H9 (cell line): ENCODE measurements at regions not wholly inside any gene's neighbourhood (a gene's known extent, or its start where the extent isn't known, plus 50 kb on each side); places are given as distances from the start of the nearest gene placed in this dataset.

Experiments used
- DNase-seq: peaks from one replicate; pipeline ENCODE4 v3.0.0-alpha.2; 2017
- H2AFZ ChIP-seq: one replicate; pipeline ENCODE4 v1.6.1; 2013; ENCODE audit warnings: mild to moderate bottlenecking, low read length, control low read depth, moderate library complexity
- H2AK5ac ChIP-seq: 2 replicates; pipeline ENCODE4 v1.6.1; 2013; ENCODE audit warnings: low read length, control low read depth, mixed read lengths; ENCODE audit not compliant: insufficient read length
- H2BK120ac ChIP-seq: one replicate; pipeline ENCODE4 v1.6.1; 2013; ENCODE audit warnings: low read depth, mild to moderate bottlenecking, low read length, control low read depth, inconsistent platforms; ENCODE audit not compliant: poor library complexity, severe bottlenecking
- H2BK12ac ChIP-seq: 2 replicates; pipeline ENCODE4 v1.6.1; 2013; ENCODE audit warnings: low read length, control low read depth, mixed read lengths, low read depth; ENCODE audit not compliant: insufficient read length
- H2BK15ac ChIP-seq: 2 replicates; pipeline ENCODE4 v1.6.1; 2013; ENCODE audit warnings: low read depth, low read length, control low read depth
- H2BK20ac ChIP-seq: one replicate; pipeline ENCODE4 v1.6.1; 2013; ENCODE audit warnings: low read depth, mild to moderate bottlenecking, low read length, control low read depth, inconsistent platforms; ENCODE audit not compliant: poor library complexity, severe bottlenecking
- H2BK5ac ChIP-seq: 2 replicates; pipeline ENCODE4 v1.6.1; 2013; ENCODE audit warnings: low read length, control low read depth, mixed read lengths; ENCODE audit not compliant: insufficient read length
- H3K14ac ChIP-seq: 2 replicates; pipeline ENCODE4 v1.6.1; 2013; ENCODE audit warnings: low read length, control low read depth; ENCODE audit not compliant: insufficient read depth
- H3K18ac ChIP-seq: 2 replicates; pipeline ENCODE4 v1.6.1; 2013; ENCODE audit warnings: low read depth, mild to moderate bottlenecking, mixed read lengths, low read length, control low read depth; ENCODE audit not compliant: insufficient read length
- H3K23ac ChIP-seq: 2 replicates; pipeline ENCODE4 v1.6.1; 2013; ENCODE audit warnings: low read length, control low read depth, mixed read lengths, low read depth; ENCODE audit not compliant: insufficient read length
- H3K23me2 ChIP-seq: 2 replicates; pipeline ENCODE4 v1.6.1; 2013; ENCODE audit warnings: low read depth, mild to moderate bottlenecking, mixed read lengths, low read length, control low read depth; ENCODE audit not compliant: insufficient read length, poor library complexity, severe bottlenecking
- H3K27ac ChIP-seq: 2 replicates; pipeline ENCODE4 v1.5.1; 2013; ENCODE audit warnings: low read length, control low read depth, mixed read lengths, low read depth; ENCODE audit not compliant: insufficient read length
- H3K27me3 ChIP-seq: 2 replicates; pipeline ENCODE4 v1.6.1; 2013; ENCODE audit warnings: low read length, control low read depth, inconsistent platforms; ENCODE audit not compliant: insufficient read depth
- H3K4ac ChIP-seq: 2 replicates; pipeline ENCODE4 v1.6.1; 2013; ENCODE audit warnings: low read depth, mild to moderate bottlenecking, control low read depth, inconsistent platforms, low read length, moderate library complexity
- H3K4me1 ChIP-seq: 2 replicates; pipeline ENCODE4 v1.6.1; 2013; ENCODE audit warnings: low read length, control low read depth, inconsistent platforms; ENCODE audit not compliant: insufficient read depth
- H3K4me2 ChIP-seq: 2 replicates; pipeline ENCODE4 v1.6.1; 2013; ENCODE audit warnings: low read length, control low read depth, mixed read lengths; ENCODE audit not compliant: insufficient read length, insufficient read depth
- H3K56ac ChIP-seq: 2 replicates; pipeline ENCODE4 v1.6.1; 2013; ENCODE audit warnings: low read depth, mild to moderate bottlenecking, mixed read lengths, low read length, control low read depth; ENCODE audit not compliant: insufficient read length
- H3K79me1 ChIP-seq: 2 replicates; pipeline ENCODE4 v1.6.1; 2013; ENCODE audit warnings: low read depth, mild to moderate bottlenecking, moderate library complexity, low read length, control low read depth, inconsistent platforms; ENCODE audit not compliant: insufficient read depth, poor library complexity, severe bottlenecking
- H3K79me2 ChIP-seq: 2 replicates; pipeline ENCODE4 v1.6.1; 2013; ENCODE audit warnings: low read length, control low read depth, inconsistent platforms; ENCODE audit not compliant: insufficient read depth
- H3K9ac ChIP-seq: 2 replicates; pipeline ENCODE4 v1.6.1; 2013; ENCODE audit warnings: low read length, control low read depth, mixed read lengths; ENCODE audit not compliant: insufficient read length; ENCODE audit errors: extremely low read depth
- H3K9me3 ChIP-seq: one replicate; pipeline ENCODE4 v1.6.1; 2013; ENCODE audit warnings: low read depth, low read length, inconsistent platforms; ENCODE audit not compliant: control insufficient read depth
- H3T11ph ChIP-seq: one replicate; pipeline ENCODE4 v1.6.1; 2013; ENCODE audit warnings: mild to moderate bottlenecking, low read length, control low read depth, inconsistent platforms
- H4K20me1 ChIP-seq: one replicate; pipeline ENCODE4 v1.6.1; 2013; ENCODE audit not compliant: control insufficient read depth, insufficient read length, insufficient read depth
- H4K5ac ChIP-seq: 2 replicates; pipeline ENCODE4 v1.6.1; 2013; ENCODE audit warnings: low read depth, mild to moderate bottlenecking, mixed read lengths, low read length, control low read depth; ENCODE audit not compliant: insufficient read length
- H4K8ac ChIP-seq: replicated peaks from 2 replicates; pipeline ENCODE4 v1.6.1; 2013; ENCODE audit warnings: low read length, control low read depth, mixed read lengths, low read depth; ENCODE audit not compliant: insufficient read length
- H4K91ac ChIP-seq: 2 replicates; pipeline ENCODE4 v1.6.1; 2013; ENCODE audit warnings: low read depth, mild to moderate bottlenecking, moderate library complexity, mixed read lengths, low read length, control low read depth; ENCODE audit not compliant: insufficient read length
- H3K27ac Mint-ChIP-seq, 3 experiments: 2 replicates in 2 of 3; 3 replicates in 1 of 3; pipeline ENCODE4 v1.8.0; 2020 to 2021; ENCODE audit warnings: mixed read lengths in 3 of 3, mild to moderate bottlenecking in 1 of 3, moderate library complexity in 1 of 3
- H3K27me3 Mint-ChIP-seq: 2 replicates; pipeline ENCODE4 v1.8.0; 2021; ENCODE audit warnings: low read depth, mild to moderate bottlenecking, moderate library complexity, mixed read lengths
- H3K36me3 Mint-ChIP-seq, 3 experiments: 2 replicates in 2 of 3; 3 replicates in 1 of 3; pipeline ENCODE4 v1.8.0; 2020 to 2021; ENCODE audit warnings: low read depth in 3 of 3, mixed read lengths in 3 of 3; ENCODE audit not compliant: insufficient read depth in 1 of 3
- H3K4me1 Mint-ChIP-seq, 2 experiments: 2 replicates each; pipeline ENCODE4 v1.8.0; 2020; ENCODE audit warnings: mixed read lengths in 2 of 2
- H3K4me3 Mint-ChIP-seq, 2 experiments: 2 replicates in 1 of 2; 3 replicates in 1 of 2; pipeline ENCODE4 v1.8.0; 2020 to 2021; ENCODE audit warnings: mild to moderate bottlenecking in 2 of 2, mixed read lengths in 2 of 2, moderate library complexity in 1 of 2
- H3K9me3 Mint-ChIP-seq, 2 experiments: 2 replicates in 1 of 2; 3 replicates in 1 of 2; pipeline ENCODE4 v1.8.0; 2020; ENCODE audit warnings: mild to moderate bottlenecking in 2 of 2, mixed read lengths in 2 of 2, moderate library complexity in 1 of 2
- WGBS: extraction: QIAGEN DNeasy Blood & Tissue Kit; methylation state at CpG from one replicate; pipeline ENCODE4 v1.1.7; 2013; ENCODE audit warnings: missing lambda C conversion rate, low lambda C conversion rate, mixed read lengths; ENCODE audit not compliant: insufficient read length; ENCODE audit errors: extremely low coverage; 5-methylcytosine and 5-hydroxymethylcytosine counted together
- TF ChIP-seq, protein P1 (sequence below): fragments of 200-600 bp; sonication (generic); conservative IDR thresholded peaks from 3 replicates; pipeline ENCODE4 v1.8.0; 2021; ENCODE audit warnings: antibody characterized with exemption, mild to moderate bottlenecking

DNA sequence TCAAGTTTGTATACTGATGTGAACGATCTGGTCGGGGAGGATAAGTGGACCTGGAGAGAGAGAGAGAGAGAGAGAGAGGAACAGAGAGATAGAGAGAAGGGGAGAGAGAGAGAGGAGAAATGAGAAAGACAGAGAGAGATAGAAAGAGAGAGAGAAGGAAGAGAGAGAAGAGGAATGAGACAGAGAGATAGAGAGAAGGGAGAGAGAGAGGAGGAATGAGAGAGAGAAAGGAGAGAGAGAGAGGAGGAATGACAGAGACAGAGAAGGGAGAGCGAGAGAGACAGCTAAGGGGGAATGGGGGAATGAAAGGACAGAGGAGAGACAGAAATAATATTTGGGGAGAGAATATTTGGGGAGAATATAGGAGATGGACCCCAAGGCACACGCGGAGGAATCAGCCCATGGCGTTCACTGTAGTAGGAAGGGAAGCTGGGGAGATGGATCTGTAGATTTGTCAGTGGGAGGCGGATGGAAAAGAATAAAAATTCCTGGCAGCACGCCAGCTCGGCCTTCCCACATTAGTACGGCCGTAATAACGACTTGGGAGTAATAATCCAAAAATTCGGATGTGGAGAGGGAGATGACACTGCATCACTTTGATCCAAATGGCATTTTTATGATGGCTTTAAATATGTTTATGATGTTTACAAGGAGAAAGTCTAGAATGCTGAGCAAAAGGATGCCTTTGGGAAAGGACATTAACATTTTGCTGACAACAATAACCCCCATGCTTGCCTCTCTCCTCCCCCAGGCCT lies 159.8 kb upstream of the KCNJ6 start:
- WGBS, result no CpG with 5 or more reads among the region's 13 CpGs
- H3K18ac ChIP-seq, result no peak overlapping the region
- H3K9ac ChIP-seq, result no peak overlapping the region
- H3K4ac ChIP-seq, result no peak overlapping the region
- TF ChIP-seq, protein P1, sequence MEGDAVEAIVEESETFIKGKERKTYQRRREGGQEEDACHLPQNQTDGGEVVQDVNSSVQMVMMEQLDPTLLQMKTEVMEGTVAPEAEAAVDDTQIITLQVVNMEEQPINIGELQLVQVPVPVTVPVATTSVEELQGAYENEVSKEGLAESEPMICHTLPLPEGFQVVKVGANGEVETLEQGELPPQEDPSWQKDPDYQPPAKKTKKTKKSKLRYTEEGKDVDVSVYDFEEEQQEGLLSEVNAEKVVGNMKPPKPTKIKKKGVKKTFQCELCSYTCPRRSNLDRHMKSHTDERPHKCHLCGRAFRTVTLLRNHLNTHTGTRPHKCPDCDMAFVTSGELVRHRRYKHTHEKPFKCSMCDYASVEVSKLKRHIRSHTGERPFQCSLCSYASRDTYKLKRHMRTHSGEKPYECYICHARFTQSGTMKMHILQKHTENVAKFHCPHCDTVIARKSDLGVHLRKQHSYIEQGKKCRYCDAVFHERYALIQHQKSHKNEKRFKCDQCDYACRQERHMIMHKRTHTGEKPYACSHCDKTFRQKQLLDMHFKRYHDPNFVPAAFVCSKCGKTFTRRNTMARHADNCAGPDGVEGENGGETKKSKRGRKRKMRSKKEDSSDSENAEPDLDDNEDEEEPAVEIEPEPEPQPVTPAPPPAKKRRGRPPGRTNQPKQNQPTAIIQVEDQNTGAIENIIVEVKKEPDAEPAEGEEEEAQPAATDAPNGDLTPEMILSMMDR, result no peak
- H3T11ph ChIP-seq, result no peak overlapping the region
- no peaks in the 10 kb centered on the region for H4K20me1 ChIP-seq
- no peak overlapping the region for H4K91ac ChIP-seq
- H2AFZ ChIP-seq, result no peak overlapping the region
- H3K23me2 ChIP-seq, result no peaks in the 10 kb centered on the region
- H3K23ac ChIP-seq, result no peak overlapping the region
- H2BK5ac ChIP-seq, result no peak overlapping the region
- H2BK12ac ChIP-seq, result no peak overlapping the region
- no peak for DNase-seq
- no peaks in the 10 kb centered on the region for H3K36me3 Mint-ChIP-seq
- H3K14ac ChIP-seq, result no peak overlapping the region
- no peak overlapping the region for H2BK120ac ChIP-seq
- H3K56ac ChIP-seq, result no peak overlapping the region
- no peak overlapping the region for H4K8ac ChIP-seq
- H2AK5ac ChIP-seq, result no peak overlapping the region
- no peak overlapping the region for H4K5ac ChIP-seq
- H3K27me3 Mint-ChIP-seq, result peaks cover 3% of the 10 kb centered on the region; the same call in 1 of the 2 replicates
- H3K4me1 Mint-ChIP-seq, result peaks cover 14% of the 10 kb centered on the region in 2 experiments
- H3K27ac ChIP-seq, result no peak overlapping the region
- H3K9me3 ChIP-seq, result no peaks in the 10 kb centered on the region
- no peak overlapping the region for H2BK15ac ChIP-seq
- no peak overlapping the region for H3K4me2 ChIP-seq
- H3K4me3 Mint-ChIP-seq, result no peak overlapping the region
- H3K79me1 ChIP-seq, result no peaks in the 10 kb centered on the region
- 0 out of 7 replicates have a peak overlapping the region, but pooled peaks of 1 of the 3 experiments have one; percentile 13 for H3K27ac Mint-ChIP-seq
- H3K9me3 Mint-ChIP-seq, result peaks cover 7 to 13% of the 10 kb centered on the region in 2 experiments; a peak in 4 of 5 replicates
- H3K4me1 ChIP-seq, result no peaks in the 10 kb centered on the region; the same call in 1 of the 2 replicates
- no peak overlapping the region for H2BK20ac ChIP-seq
- no peaks in the 10 kb centered on the region for H3K27me3 ChIP-seq
- no peaks in the 10 kb centered on the region for H3K79me2 ChIP-seq
